ENCODE measurements at regions not wholly inside any gene's neighbourhood (a gene's known extent, or its start where the extent isn't known, plus 50 kb on each side); places are given as distances from the start of the nearest gene placed in this dataset.

DNA sequence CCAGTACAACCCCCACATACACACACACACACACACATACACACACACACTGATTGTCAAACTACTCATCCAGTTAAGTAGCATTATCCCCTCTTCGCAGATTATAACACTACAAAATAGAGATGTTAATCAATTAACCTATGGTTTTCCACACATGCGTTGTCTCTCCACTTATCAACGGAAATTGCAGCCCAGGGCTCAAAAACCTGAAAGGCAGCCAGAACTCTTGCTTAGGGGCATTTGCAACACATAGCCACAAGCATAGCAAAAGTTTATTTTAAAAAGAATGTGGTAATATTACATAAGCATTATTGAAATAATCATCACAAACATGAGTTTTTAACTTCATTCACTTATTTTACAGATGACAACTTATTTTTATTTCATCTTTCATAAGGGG, 265.8 kb downstream of the SLC16A7 start:
- no peak overlapping the region for H3K4me3 ChIP-seq (replicated peaks in 1 of 2; ENCODE audit: low read depth in 1 of 2, low read length in 2 of 2)
- no peaks in the 10 kb centered on the region for H4K20me1 ChIP-seq (ENCODE audit: insufficient read depth)
- intact Hi-C loops (cut with micrococcal nuclease) = no loop called here
- DNase-seq (ENCODE audit: low read depth, low spot score) (no peak), ATAC-seq (no peak)
- H3K9ac ChIP-seq (ENCODE audit: low read length) = no peak overlapping the region
- H3K4me1 ChIP-seq (ENCODE audit: control insufficient read depth in 1 of 2, insufficient read depth in 2 of 2, low read length in 2 of 2) = no peaks in the 10 kb centered on the region
- no peak overlapping the region for H3K27ac ChIP-seq (ENCODE audit: low read depth, low read length)
- no peaks in the 10 kb centered on the region for H3K79me2 ChIP-seq (ENCODE audit: insufficient read depth, low read length)
- BruUV-seq (replicated peaks) = no TSS peak
- H2AFZ ChIP-seq (ENCODE audit: low read depth, low read length, poor library complexity, severe bottlenecking) = no peak overlapping the region
- no peak overlapping the region for H3K4me2 ChIP-seq (ENCODE audit: low read length)
- POLR2A ChIA-PET = no interaction called here
- RAD21 ChIA-PET (ENCODE audit: low non-redundant PET in 1 of 2, low total read pairs in 2 of 2, uncharacterized antibody in 2 of 2, unreplicated experiment in 2 of 2) = no interaction called here
- no peaks in the 10 kb centered on the region for H3K9me2 ChIP-seq (ENCODE audit: insufficient read depth)
- no peaks in the 10 kb centered on the region for H3K36me3 ChIP-seq (ENCODE audit: control insufficient read depth in 1 of 2, insufficient read depth in 2 of 2, low read length in 2 of 2)
- no peaks in the 10 kb centered on the region for H3K27me3 ChIP-seq (ENCODE audit: insufficient read depth, low read length)
- CTCF ChIA-PET = no interaction called here
- TF ChIP-seq, protein P1, sequence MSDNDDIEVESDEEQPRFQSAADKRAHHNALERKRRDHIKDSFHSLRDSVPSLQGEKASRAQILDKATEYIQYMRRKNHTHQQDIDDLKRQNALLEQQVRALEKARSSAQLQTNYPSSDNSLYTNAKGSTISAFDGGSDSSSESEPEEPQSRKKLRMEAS (IDR thresholded peaks at IDR 0.05) = no peak
- TF ChIP-seq RAD21 (IDR thresholded peaks at IDR 0.05; ENCODE audit: low read depth) = no peak
- no peaks in the 10 kb centered on the region for H3K9me3 ChIP-seq (ENCODE audit: control insufficient read depth in 1 of 2, insufficient read depth in 1 of 2, low read depth in 1 of 2, low read length in 2 of 2)

GRCh38 chr12:59867055-59867454, 271.2 kb downstream of the SLC16A7 start:
- TF ChIP-seq CEBPB (IDR thresholded peaks at IDR 0.05; ENCODE audit: low read depth) (no peak), EZH2 (IDR thresholded peaks at IDR 0.05) (no peak), ZBTB33 (IDR thresholded peaks at IDR 0.05; ENCODE audit: extremely low read depth, insufficient replicate concordance, low read length) (no peak), YY1 (IDR thresholded peaks at IDR 0.05; ENCODE audit: extremely low read depth, insufficient replicate concordance, low read depth, low read length) (no peak), POLR2AphosphoS5 (IDR thresholded peaks at IDR 0.05; ENCODE audit: low read depth, low read length) (no peak)
- ChIA-PET POLR2A (no interaction called here), RAD21 (ENCODE audit: low non-redundant PET in 1 of 2, low total read pairs in 2 of 2, uncharacterized antibody in 2 of 2, unreplicated experiment in 2 of 2) (no interaction called here), CTCF (no interaction called here)
- no TSS peak for BruUV-seq (replicated peaks)
- DNase-seq (ENCODE audit: low read depth, low spot score) (no peak), ATAC-seq (no peak)
- Histone ChIP-seq H3K9me3 (ENCODE audit: control insufficient read depth in 1 of 2, insufficient read depth in 1 of 2, low read depth in 1 of 2, low read length in 2 of 2) (no peaks in the 10 kb centered on the region), H3K79me2 (ENCODE audit: insufficient read depth, low read length) (no peaks in the 10 kb centered on the region), H4K20me1 (ENCODE audit: insufficient read depth) (no peaks in the 10 kb centered on the region), H3K9me2 (ENCODE audit: insufficient read depth) (no peaks in the 10 kb centered on the region), H3K4me3 (replicated peaks in 1 of 2; ENCODE audit: low read depth in 1 of 2, low read length in 2 of 2) (no peak overlapping the region), H3K27me3 (ENCODE audit: insufficient read depth, low read length) (no peaks in the 10 kb centered on the region), H3K27ac (ENCODE audit: low read depth, low read length) (no peak overlapping the region), H3K36me3 (ENCODE audit: control insufficient read depth in 1 of 2, insufficient read depth in 2 of 2, low read length in 2 of 2) (no peaks in the 10 kb centered on the region), H3K4me1 (ENCODE audit: control insufficient read depth in 1 of 2, insufficient read depth in 2 of 2, low read length in 2 of 2) (no peaks in the 10 kb centered on the region), H3K4me2 (ENCODE audit: low read length) (no peak overlapping the region), H3K9ac (ENCODE audit: low read length) (no peak overlapping the region), H2AFZ (ENCODE audit: low read depth, low read length, poor library complexity, severe bottlenecking) (no peak overlapping the region)
- intact Hi-C loops (cut with micrococcal nuclease) = no loop called here
